Neural progenitor cell (in vitro differentiated cells): ENCODE measurements at regions not wholly inside any gene's neighbourhood (a gene's known extent, or its start where the extent isn't known, plus 50 kb on each side); places are given as distances from the start of the nearest gene placed in this dataset.

ENCODE experiments used
- CTCF ChIP-seq: fragments of 200-600 bp; sonication (generic); IDR thresholded peaks from 2 replicates; pipeline ENCODE4 v1.5.1; 2017; ENCODE audit warnings: antibody characterized with exemption, mild to moderate bottlenecking
- EZH2 ChIP-seq: fragments of 200-600 bp; sonication (generic); IDR thresholded peaks from 2 replicates; pipeline ENCODE4 v1.6.1; 2017; ENCODE audit warnings: antibody characterized with exemption, mild to moderate bottlenecking, moderate library complexity

- no peak for TF ChIP-seq EZH2
- TF ChIP-seq CTCF, result no peak
These were observed 408.4 kb downstream of the ETV1 start for GRCh38 chr7:13581097-13581496.
